Subcutaneous abdominal adipose tissue (tissue), 5 donors: ENCODE measurements at regions not wholly inside any gene's neighbourhood (a gene's known extent, or its start where the extent isn't known, plus 50 kb on each side); places are given as distances from the start of the nearest gene placed in this dataset.

Experiments
- H3K27ac ChIP-seq: one replicate; pipeline ENCODE4 v1.7.0; 2013; ENCODE audit warnings: low read depth, mild to moderate bottlenecking, inconsistent platforms, low read length, moderate library complexity
- H3K27me3 ChIP-seq, 5 donors: one replicate each; pipeline ENCODE4 v1.7.0; 2013; ENCODE audit warnings: low read length in 5 of 5, inconsistent platforms in 1 of 5; ENCODE audit not compliant: control insufficient read depth in 5 of 5, insufficient read depth in 4 of 5
- H3K36me3 ChIP-seq, 5 donors: one replicate each; pipeline ENCODE4 v1.7.0; 2013; ENCODE audit warnings: low read length in 5 of 5; ENCODE audit not compliant: control insufficient read depth in 5 of 5, insufficient read depth in 5 of 5
- H3K4me1 ChIP-seq, 5 donors: one replicate each; pipeline ENCODE4 v1.7.0; 2013; ENCODE audit warnings: low read length in 5 of 5, mild to moderate bottlenecking in 3 of 5, moderate library complexity in 1 of 5; ENCODE audit not compliant: control insufficient read depth in 5 of 5, insufficient read depth in 5 of 5
- H3K4me3 ChIP-seq, 5 donors: one replicate each; pipeline ENCODE4 v1.7.0; 2013; ENCODE audit warnings: low read length in 5 of 5, low read depth in 1 of 5
- H3K9ac ChIP-seq, 5 donors: one replicate each; pipeline ENCODE4 v1.7.0; 2013; ENCODE audit warnings: low read length in 5 of 5, mild to moderate bottlenecking in 4 of 5, moderate library complexity in 3 of 5
- H3K9me3 ChIP-seq, 5 donors: one replicate each; pipeline ENCODE4 v1.7.0; 2013; ENCODE audit warnings: low read length in 5 of 5; ENCODE audit not compliant: control insufficient read depth in 5 of 5
- donor health status: healthy.
- donor health status: healthy.
- donor health status: healthy.
- donor health status: healthy.
- donor health status: healthy.

DNA sequence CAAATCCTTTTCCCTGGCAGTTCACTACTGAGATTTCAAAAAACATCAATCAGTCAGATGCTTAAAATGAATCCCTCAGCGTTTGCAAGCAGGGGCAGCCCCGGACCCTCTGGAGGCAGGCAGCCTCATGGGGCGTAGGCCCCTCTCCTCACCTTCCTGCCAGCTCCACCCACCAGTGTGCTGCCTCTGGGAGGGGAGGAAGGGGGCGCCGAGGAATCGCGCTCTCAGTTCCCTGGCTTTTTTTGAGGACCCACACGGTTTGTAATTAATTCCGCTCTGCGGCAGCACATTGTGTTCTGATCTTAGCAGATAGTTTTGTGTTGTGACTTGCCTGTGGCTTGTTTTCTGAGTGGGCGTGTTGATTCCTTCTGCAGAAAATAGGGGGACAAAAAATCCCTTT, 159.9 kb downstream of the KLF13 start:
- no peaks in the 10 kb centered on the region for H3K36me3 ChIP-seq
- no peak overlapping the region for H3K9ac ChIP-seq
- H3K4me1 ChIP-seq: peaks cover 5 to 24% (median 17%) of the 10 kb centered on the region in 5 donors
- peaks cover 7 to 15% (median 14%) of the 10 kb centered on the region in 5 donors for H3K27me3 ChIP-seq
- no peak overlapping the region for H3K27ac ChIP-seq
- H3K9me3 ChIP-seq: no peaks in the 10 kb centered on the region
- H3K4me3 ChIP-seq: no peak overlapping the region

DNA sequence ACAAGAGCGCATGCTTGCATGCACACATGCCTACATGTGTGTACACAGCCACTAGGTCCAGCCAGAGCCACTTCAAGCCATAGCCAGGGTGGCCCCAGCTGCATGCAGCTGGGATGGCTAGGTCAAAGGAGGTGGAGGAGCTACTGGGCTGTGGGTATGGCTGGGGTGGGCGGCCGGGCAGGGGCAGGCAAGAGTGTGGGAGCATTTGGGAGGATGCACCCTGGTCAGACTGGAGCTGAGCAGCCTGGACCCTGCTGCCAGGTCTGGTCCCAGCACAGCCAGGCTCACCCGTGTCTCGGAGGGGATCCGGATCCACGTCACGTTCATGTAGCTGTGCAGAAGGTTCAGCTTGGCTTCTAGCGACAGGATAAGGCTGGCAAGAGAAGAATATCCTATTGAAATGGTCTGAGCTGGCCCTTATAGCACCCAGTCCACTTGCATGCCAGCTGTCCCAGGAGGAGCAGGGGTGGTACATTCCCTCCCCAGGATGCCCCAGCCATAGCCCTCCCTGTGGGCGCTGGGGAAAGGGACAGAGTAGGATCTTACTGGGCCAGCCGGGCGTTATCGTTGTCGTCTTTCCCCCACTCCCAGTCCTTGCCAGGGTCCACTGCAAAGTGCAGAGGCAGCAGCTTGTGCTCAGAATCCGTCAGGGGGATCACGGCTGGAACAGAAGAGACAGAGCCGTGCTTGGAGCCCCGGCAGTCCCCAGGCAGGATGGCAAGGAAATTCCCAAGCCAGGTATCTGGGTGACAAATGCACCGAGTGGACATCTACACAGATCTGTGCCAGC, 160.5 kb downstream of the KLF13 start:
- Histone ChIP-seq H3K4me1 (peaks cover 5 to 24% (median 17%) of the 10 kb centered on the region in 5 donors), H3K9ac (no peak overlapping the region), H3K4me3 (no peak overlapping the region), H3K27ac (no peak overlapping the region), H3K9me3 (no peaks in the 10 kb centered on the region), H3K36me3 (no peaks in the 10 kb centered on the region), H3K27me3 (peaks cover 4 to 13% (median 13%) of the 10 kb centered on the region in 5 donors)

DNA sequence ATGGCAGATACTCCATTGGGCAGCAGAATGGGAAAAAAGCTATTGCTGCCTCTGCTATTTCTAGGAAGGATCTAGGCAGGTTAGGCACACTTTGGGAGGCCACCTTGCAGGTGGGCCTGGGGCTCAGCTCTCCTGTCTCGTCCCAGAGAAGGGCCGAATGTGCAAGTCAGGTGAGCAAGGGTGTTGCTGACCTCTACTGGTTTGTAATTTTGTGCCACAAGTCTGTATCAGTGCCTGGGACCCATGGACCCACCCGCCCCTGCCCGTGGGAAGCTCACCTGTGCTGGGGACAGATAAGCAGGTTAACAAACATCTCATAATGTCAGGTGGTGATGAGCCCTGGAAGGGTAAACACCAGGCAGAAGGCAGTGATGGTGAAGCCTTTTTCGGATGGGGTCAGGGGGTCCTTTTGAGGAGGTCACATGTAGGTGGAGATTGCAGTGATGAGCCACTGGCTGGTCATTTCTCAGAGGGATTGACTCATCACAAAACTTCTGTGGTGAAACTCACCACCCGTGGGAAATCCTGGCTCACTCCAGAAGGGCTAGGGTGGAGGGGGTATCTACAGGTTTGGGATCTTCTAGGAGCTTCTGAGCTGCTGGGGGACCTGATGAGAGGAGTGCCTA, 161.3 kb downstream of the KLF13 start:
- Histone ChIP-seq H3K4me3 (peak overlapping the region in 1 of 5 donors; percentile 19), H3K9ac (peak overlapping the region in 1 of 5 donors; percentile 68), H3K36me3 (no peaks in the 10 kb centered on the region), H3K4me1 (peaks cover 5 to 23% (median 17%) of the 10 kb centered on the region in 5 donors), H3K9me3 (no peaks in the 10 kb centered on the region), H3K27ac (peak overlapping the region; percentile 30), H3K27me3 (peaks cover 0 to 6% (median 4%) of the 10 kb centered on the region in 5 donors)

DNA sequence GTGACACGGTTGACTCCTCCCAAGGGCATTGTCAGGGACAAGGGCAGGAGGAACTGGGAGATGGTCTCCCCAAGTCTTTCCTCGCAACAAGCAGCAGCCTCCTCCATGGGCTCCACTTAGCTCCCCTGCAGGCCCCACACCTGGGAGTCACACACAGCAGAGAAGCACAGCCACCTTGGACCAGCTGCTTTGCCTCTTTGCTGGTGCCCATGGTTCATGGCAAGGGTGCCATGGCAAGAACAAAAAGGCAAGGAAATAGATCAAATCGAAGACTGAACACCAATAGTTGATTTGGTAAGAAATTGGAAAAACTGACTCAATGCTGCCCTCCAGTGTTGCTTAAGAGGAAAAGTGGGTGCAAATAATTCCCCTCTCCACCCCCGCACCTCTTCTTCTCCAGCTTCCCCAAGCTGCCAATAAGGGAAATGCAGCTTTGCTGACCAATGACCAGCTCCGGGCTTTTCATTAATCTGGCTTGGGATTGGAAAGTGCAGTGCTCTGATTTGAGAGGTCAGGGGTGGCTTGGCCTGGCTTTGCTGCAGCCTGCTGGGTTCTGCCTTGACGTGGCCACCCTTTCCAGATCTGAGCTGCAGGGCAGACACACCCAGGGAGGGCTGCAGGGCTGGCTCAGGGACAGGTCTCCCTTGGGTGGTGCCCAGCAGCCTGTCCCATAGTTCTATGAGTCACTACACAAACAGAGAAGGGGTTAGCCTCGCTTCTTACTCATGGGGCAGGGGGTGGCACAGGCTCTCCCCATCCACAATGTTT, 162.0 kb downstream of the KLF13 start:
- H3K9ac ChIP-seq: peak overlapping the region in 1 of 5 donors; percentile 68
- no peaks in the 10 kb centered on the region for H3K36me3 ChIP-seq
- H3K9me3 ChIP-seq: no peaks in the 10 kb centered on the region
- H3K27me3 ChIP-seq: peaks cover 0 to 5% (median 0%) of the 10 kb centered on the region in 5 donors
- peak overlapping the region in 1 of 5 donors; percentile 19 for H3K4me3 ChIP-seq
- H3K4me1 ChIP-seq: peaks cover 5 to 23% (median 17%) of the 10 kb centered on the region in 5 donors
- peak overlapping the region; percentile 30 for H3K27ac ChIP-seq

DNA sequence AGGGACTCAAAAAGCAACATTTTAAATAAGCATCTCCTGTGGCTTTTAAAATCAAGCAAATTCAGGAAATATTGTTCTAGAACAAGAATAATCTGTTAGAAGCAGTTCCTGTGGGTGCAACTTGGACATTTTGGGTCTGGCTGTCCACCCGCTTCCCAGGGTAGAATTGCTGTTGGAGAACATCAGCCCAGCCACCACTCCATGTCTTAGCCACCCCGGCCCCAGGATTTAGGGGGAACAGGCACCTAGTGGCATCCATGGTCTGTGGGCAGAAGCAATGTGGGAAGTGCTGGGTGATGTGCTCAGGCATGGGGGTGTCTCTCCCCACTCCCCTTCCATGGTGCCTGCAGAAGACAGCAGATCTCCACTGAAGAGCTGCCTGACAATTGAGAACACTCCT, 162.6 kb downstream of the KLF13 start:
- Histone ChIP-seq H3K9me3 (no peaks in the 10 kb centered on the region), H3K36me3 (no peaks in the 10 kb centered on the region), H3K4me3 (no peak overlapping the region), H3K9ac (no peak overlapping the region), H3K27ac (no peak overlapping the region), H3K27me3 (peaks cover 0 to 3% (median 0%) of the 10 kb centered on the region in 5 donors), H3K4me1 (peaks cover 5 to 22% (median 17%) of the 10 kb centered on the region in 5 donors)

DNA sequence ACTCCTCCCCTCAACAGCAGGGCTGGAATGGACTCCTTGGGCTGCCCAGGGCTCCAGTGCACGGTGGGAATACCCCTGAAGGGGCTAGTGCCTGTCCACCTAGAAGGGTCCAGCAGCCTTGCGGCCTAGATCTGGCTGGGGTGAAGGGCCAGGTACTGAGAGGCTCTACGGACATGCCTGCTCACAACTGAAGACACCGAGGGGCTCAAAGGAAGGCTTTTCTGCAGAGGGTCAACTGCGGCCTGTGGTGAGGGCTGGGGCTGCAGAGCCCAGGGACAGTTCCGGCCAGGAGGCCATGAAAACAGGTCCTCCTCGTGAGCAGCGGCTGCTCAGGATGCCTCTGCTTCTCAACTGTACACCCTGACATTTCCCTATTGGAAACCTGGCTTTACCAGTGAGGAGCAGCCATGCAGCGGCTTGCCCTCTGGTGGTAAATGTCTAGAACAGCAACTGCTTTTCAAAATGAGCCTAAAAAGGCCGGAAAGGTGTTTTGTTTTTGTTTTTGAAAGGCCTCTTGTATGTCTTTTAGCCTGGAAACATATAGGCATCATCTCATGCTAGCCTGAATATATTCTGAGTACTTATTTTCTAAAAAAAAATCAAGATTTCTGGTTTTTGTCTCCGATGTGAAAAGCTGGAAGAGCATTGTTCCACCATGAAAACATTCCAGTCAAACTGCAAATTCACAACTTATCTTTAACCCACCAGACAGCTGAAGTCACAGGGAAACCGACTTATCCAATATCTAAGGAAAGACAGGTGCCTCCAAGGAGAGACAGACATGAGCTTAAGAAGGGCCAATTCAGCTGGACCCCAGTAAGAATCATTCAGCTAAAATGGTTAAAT, 163.4 kb downstream of the KLF13 start:
- H3K36me3 ChIP-seq: no peaks in the 10 kb centered on the region
- no peaks in the 10 kb centered on the region for H3K9me3 ChIP-seq
- no peak overlapping the region for H3K9ac ChIP-seq
- peaks cover 5 to 22% (median 17%) of the 10 kb centered on the region in 5 donors for H3K4me1 ChIP-seq
- no peak overlapping the region for H3K4me3 ChIP-seq
- H3K27ac ChIP-seq: no peak overlapping the region
- peaks cover 0 to 2% (median 0%) of the 10 kb centered on the region in 5 donors for H3K27me3 ChIP-seq

DNA sequence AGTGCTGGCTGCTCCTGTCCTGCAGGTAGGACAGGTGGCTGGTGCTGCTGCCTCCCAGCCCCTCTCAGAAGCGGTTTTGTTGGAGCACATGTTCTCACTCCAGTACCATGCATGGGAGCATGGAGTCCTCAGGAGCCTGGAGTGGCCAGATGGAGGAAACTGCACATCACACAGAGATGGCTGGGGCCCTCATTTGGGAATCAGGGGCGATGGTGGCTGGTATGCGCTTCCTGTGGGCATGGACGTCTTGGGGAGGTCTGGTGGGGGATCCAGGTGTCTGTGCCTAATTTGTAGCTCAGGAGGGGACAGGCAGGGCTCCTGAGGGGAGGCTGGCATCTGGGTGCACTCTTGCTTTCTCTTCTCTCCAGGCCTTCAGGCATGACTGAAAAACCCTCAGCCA, 168.2 kb downstream of the KLF13 start:
- Histone ChIP-seq H3K9me3 (no peaks in the 10 kb centered on the region), H3K27me3 (no peaks in the 10 kb centered on the region), H3K4me1 (peaks cover 0 to 12% (median 3%) of the 10 kb centered on the region in 5 donors), H3K36me3 (no peaks in the 10 kb centered on the region), H3K9ac (no peak overlapping the region), H3K4me3 (no peak overlapping the region), H3K27ac (no peak overlapping the region)

DNA sequence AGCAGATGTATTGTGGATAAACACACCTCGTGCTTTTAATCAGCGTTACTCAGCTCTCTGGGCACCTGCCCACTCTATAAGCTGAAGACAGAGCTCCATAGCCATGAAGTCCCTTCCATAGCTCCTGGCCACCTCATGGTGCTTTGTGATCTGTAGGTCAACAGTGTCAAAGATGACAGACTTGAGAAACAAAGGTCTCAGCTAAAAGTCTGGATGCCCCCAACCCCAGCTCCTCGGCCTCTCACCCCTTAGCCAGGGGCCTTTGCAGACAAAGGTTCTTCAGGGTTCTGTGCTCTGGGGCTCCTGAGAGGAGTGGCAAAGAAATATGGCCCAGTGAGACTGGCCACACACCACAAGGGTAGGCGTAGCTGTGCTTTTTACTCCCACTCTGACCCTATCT, 168.6 kb downstream of the KLF13 start:
- Histone ChIP-seq H3K9ac (no peak overlapping the region), H3K27me3 (no peaks in the 10 kb centered on the region), H3K4me1 (peaks cover 0 to 12% (median 0%) of the 10 kb centered on the region in 5 donors), H3K4me3 (no peak overlapping the region), H3K36me3 (no peaks in the 10 kb centered on the region), H3K9me3 (no peaks in the 10 kb centered on the region), H3K27ac (no peak overlapping the region)

DNA sequence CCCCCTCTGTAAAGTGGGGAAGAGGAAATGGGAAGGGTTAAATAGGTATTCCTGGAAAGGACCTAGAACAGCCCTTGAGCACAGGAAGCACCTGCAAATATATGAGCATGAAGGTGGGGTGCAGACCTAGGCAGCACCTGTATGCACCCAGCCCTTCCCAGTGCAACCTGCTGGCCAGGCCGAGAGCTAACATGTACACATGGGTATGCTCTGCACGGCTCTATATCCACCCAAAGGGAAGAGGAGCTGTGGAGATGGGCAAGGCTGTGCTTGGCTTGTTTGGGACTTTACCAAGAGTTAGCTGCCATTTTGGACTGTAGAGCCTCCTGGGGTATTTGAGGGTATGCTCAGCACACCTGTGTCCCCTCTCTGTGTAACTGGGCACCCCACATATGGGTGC, 171.2 kb downstream of the KLF13 start:
- no peak overlapping the region for H3K4me3 ChIP-seq
- H3K4me1 ChIP-seq: peaks cover 0 to 31% (median 0%) of the 10 kb centered on the region in 5 donors
- no peak overlapping the region for H3K9ac ChIP-seq
- H3K36me3 ChIP-seq: no peaks in the 10 kb centered on the region
- no peaks in the 10 kb centered on the region for H3K27me3 ChIP-seq
- H3K27ac ChIP-seq: no peak overlapping the region
- H3K9me3 ChIP-seq: no peaks in the 10 kb centered on the region
